A673 (cell line): ENCODE measurements at regions not wholly inside any gene's neighbourhood (a gene's known extent, or its start where the extent isn't known, plus 50 kb on each side); places are given as distances from the start of the nearest gene placed in this dataset.

ENCODE experiments used
- BruUV-seq: library from RNA; stranded (reverse); fragments of 400-500 nt; replicated peaks from 2 replicates; lab custom pipeline; 2021; lab: Mats Ljungman, UMichigan
- CTCF ChIA-PET: fragments of 300-600 bp; sonication (Branson Sonifier 250); formaldehyde crosslinking; loops from one replicate; lab custom pipeline; 2022; ENCODE audit warnings: antibody characterized with exemption; lab: Charles Lee
- POLR2A ChIA-PET: fragments of 300-600 bp; sonication (Branson Sonifier 250); formaldehyde crosslinking; loops from one replicate; lab custom pipeline; 2022; ENCODE audit warnings: antibody characterized with exemption; ENCODE audit not compliant: low non-redundant PET; lab: Charles Lee
- DNase-seq: peaks from one replicate; pipeline ENCODE4 v3.0.0-alpha.2; 2015; ENCODE audit warnings: low spot score
- H3K27ac ChIP-seq: fragments of 200-600 bp; sonication (generic); 2 replicates; pipeline ENCODE4 v1.5.1; 2016; ENCODE audit warnings: mixed run types, low read depth, mild to moderate bottlenecking, mixed read lengths, antibody characterized with exemption, low read length; ENCODE audit not compliant: poor library complexity, severe bottlenecking
- H3K27me3 ChIP-seq: fragments of 200-600 bp; sonication (generic); replicated peaks from 2 replicates; pipeline ENCODE4 v1.6.1; 2017; ENCODE audit warnings: mixed run types, low read depth, mild to moderate bottlenecking, mixed read lengths, antibody characterized with exemption, low read length; ENCODE audit not compliant: insufficient read depth, poor library complexity
- H3K36me3 ChIP-seq: fragments of 200-600 bp; sonication (generic); 2 replicates; pipeline ENCODE4 v1.6.1; 2016; ENCODE audit warnings: mixed run types, mild to moderate bottlenecking, mixed read lengths, antibody characterized with exemption, low read length; ENCODE audit not compliant: insufficient read depth, poor library complexity, severe bottlenecking
- H3K4me1 ChIP-seq: fragments of 200-600 bp; sonication (generic); 2 replicates; pipeline ENCODE4 v1.6.1; 2017; ENCODE audit warnings: mixed run types, mild to moderate bottlenecking, mixed read lengths, antibody characterized with exemption, low read length; ENCODE audit not compliant: insufficient read depth, poor library complexity, severe bottlenecking
- H3K4me3 ChIP-seq: fragments of 200-600 bp; sonication (generic); 2 replicates; pipeline ENCODE4 v1.5.1; 2016; ENCODE audit warnings: low read depth, mixed run types, mild to moderate bottlenecking, mixed read lengths, low read length; ENCODE audit not compliant: poor library complexity, severe bottlenecking
- H3K9me3 ChIP-seq: fragments of 200-600 bp; sonication (generic); 2 replicates; pipeline ENCODE4 v1.6.1; 2016; ENCODE audit warnings: mixed run types, low read depth, mild to moderate bottlenecking, mixed read lengths, antibody characterized with exemption, low read length; ENCODE audit not compliant: poor library complexity, severe bottlenecking
- EZH2 ChIP-seq: fragments of 200-600 bp; sonication (generic); IDR thresholded peaks from 2 replicates; pipeline ENCODE4 v1.6.1; 2017; ENCODE audit warnings: borderline replicate concordance, low read depth, mild to moderate bottlenecking, mixed read lengths, antibody characterized with exemption, low read length; ENCODE audit not compliant: poor library complexity, severe bottlenecking
- intact Hi-C: fragments of 100-400 bp; cut with micrococcal nuclease; formaldehyde crosslinking; loops from one replicate; pipeline ENCODE4 v1.10.0; 2022; ENCODE audit not compliant: unreplicated experiment
- TF ChIP-seq, protein P1 (sequence below): fragments of 300-800, 200-600 bp; sonication (generic); conservative IDR thresholded peaks from 2 replicates; pipeline ENCODE4 v1.5.1; 2017; ENCODE audit warnings: low read depth, mild to moderate bottlenecking, antibody characterized with exemption, low read length, moderate library complexity, mixed read lengths

- TF ChIP-seq, protein P1, sequence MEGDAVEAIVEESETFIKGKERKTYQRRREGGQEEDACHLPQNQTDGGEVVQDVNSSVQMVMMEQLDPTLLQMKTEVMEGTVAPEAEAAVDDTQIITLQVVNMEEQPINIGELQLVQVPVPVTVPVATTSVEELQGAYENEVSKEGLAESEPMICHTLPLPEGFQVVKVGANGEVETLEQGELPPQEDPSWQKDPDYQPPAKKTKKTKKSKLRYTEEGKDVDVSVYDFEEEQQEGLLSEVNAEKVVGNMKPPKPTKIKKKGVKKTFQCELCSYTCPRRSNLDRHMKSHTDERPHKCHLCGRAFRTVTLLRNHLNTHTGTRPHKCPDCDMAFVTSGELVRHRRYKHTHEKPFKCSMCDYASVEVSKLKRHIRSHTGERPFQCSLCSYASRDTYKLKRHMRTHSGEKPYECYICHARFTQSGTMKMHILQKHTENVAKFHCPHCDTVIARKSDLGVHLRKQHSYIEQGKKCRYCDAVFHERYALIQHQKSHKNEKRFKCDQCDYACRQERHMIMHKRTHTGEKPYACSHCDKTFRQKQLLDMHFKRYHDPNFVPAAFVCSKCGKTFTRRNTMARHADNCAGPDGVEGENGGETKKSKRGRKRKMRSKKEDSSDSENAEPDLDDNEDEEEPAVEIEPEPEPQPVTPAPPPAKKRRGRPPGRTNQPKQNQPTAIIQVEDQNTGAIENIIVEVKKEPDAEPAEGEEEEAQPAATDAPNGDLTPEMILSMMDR: no peak
- TF ChIP-seq EZH2: no peak
- CTCF ChIA-PET: interaction anchor here (1.1 kb wide), 1 partner anchor 114 kb away, joined by 3 read pairs; no protein-coding TSS in a partner anchor
Measured at GRCh38 chr7:38329340-38329739, 55.9 kb upstream of the TARP start.

GRCh38 chr7:38328814-38329213 is 55.4 kb upstream of the TARP start:
- DNase-seq: no peak
- ChIA-PET POLR2A (no interaction called here), CTCF (interaction anchor here (1.1 kb wide), 1 partner anchor 113 kb away, joined by 3 read pairs; no protein-coding TSS in a partner anchor)
- H3K27me3 ChIP-seq: no peaks in the 10 kb centered on the region
- H3K27ac ChIP-seq: no peak overlapping the region
- intact Hi-C loops: no loop called here
- no peaks in the 10 kb centered on the region for H3K36me3 ChIP-seq
- TF ChIP-seq, protein P1: no peak
- TF ChIP-seq EZH2: no peak
- BruUV-seq: no TSS peak
- no peak overlapping the region for H3K4me3 ChIP-seq
- H3K9me3 ChIP-seq: no peaks in the 10 kb centered on the region
- H3K4me1 ChIP-seq: peaks cover 22% of the 10 kb centered on the region

More at GRCh38 chr7:38329340-38329739, 55.9 kb upstream of the TARP start:
- Histone ChIP-seq H3K27me3 (no peaks in the 10 kb centered on the region), H3K4me3 (no peak overlapping the region), H3K36me3 (no peaks in the 10 kb centered on the region), H3K9me3 (no peaks in the 10 kb centered on the region), H3K4me1 (peaks cover 22% of the 10 kb centered on the region), H3K27ac (no peak overlapping the region)
- DNase-seq: no peak
- POLR2A ChIA-PET: no interaction called here
- intact Hi-C loops: no loop called here
- BruUV-seq: no TSS peak

- Histone ChIP-seq H3K27me3 (no peaks in the 10 kb centered on the region), H3K9me3 (no peaks in the 10 kb centered on the region), H3K36me3 (no peaks in the 10 kb centered on the region), H3K27ac (no peak overlapping the region), H3K4me1 (peaks cover 22% of the 10 kb centered on the region), H3K4me3 (no peak overlapping the region)
- intact Hi-C loops: no loop called here
- DNase-seq: peak; percentile 55
- TF ChIP-seq EZH2: no peak
- TF ChIP-seq, protein P1: no peak
- CTCF ChIA-PET: no interaction called here
- no TSS peak for BruUV-seq
- POLR2A ChIA-PET: no interaction called here
Measured at GRCh38 chr7:38327637-38328036, 54.2 kb upstream of the TARP start.
